Vagina (tissue), 2 donors: ENCODE measurements at regions not wholly inside any gene's neighbourhood (a gene's known extent, or its start where the extent isn't known, plus 50 kb on each side); places are given as distances from the start of the nearest gene placed in this dataset.

ENCODE experiments used
- POLR2A ChIP-seq, 2 donors: fragments of 450-650 bp; IDR thresholded peaks; one replicate each; pipeline ENCODE4 v1.6.1; 2017; ENCODE audit warnings: antibody characterized with exemption in 2 of 2, mild to moderate bottlenecking in 2 of 2, moderate library complexity in 2 of 2
- TF ChIP-seq, protein P1 (sequence below), 3 experiments: fragments of 450-650 bp in 2 of 3; fragments of 200-600 bp in 1 of 3; sonication (generic) in 1 of 3; IDR thresholded peaks; one replicate each; pipeline ENCODE4 v1.5.1; 2017 to 2019; ENCODE audit warnings: antibody characterized with exemption in 3 of 3, mild to moderate bottlenecking in 2 of 3, moderate library complexity in 2 of 3

DNA sequence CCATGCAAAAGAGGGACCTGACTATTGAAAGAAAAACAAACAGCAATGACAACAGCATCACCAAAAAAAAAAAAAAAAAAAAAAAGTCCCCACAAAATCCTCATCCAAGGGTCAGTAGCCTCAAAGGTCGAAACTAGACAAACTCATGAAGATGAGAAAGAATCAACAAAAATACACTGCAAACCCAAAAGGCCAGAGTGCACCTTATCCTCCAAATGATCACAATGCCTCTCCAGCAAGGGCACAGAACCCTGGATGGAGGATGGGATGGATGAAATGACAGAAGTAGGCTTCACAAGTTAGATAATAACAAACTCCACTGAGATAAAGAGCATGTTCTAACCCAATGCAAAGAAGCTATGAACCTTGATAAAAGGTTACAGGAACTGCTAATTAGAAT, 250.4 kb upstream of the GRAMD2B start:
- TF ChIP-seq, protein P1, sequence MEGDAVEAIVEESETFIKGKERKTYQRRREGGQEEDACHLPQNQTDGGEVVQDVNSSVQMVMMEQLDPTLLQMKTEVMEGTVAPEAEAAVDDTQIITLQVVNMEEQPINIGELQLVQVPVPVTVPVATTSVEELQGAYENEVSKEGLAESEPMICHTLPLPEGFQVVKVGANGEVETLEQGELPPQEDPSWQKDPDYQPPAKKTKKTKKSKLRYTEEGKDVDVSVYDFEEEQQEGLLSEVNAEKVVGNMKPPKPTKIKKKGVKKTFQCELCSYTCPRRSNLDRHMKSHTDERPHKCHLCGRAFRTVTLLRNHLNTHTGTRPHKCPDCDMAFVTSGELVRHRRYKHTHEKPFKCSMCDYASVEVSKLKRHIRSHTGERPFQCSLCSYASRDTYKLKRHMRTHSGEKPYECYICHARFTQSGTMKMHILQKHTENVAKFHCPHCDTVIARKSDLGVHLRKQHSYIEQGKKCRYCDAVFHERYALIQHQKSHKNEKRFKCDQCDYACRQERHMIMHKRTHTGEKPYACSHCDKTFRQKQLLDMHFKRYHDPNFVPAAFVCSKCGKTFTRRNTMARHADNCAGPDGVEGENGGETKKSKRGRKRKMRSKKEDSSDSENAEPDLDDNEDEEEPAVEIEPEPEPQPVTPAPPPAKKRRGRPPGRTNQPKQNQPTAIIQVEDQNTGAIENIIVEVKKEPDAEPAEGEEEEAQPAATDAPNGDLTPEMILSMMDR (IDR thresholded peaks at IDR 0.05): no peak
- no peak for TF ChIP-seq POLR2A (IDR thresholded peaks at IDR 0.05)
